Stimulated activated CD8-positive, alpha-beta memory T cell treated with anti-CD3 and anti-CD28 coated beads, Interleukin-15, amount 100 ng/mL, for 48 hours (primary cell): ENCODE measurements at regions not wholly inside any gene's neighbourhood (a gene's known extent, or its start where the extent isn't known, plus 50 kb on each side); places are given as distances from the start of the nearest gene placed in this dataset.

Source experiments
- DNase-seq, 2 donors: peaks; one replicate each; pipeline ENCODE4 v3.0.0-alpha.2; 2020; ENCODE audit warnings: low read depth in 2 of 2

- no peak for DNase-seq
Measured at GRCh38 chr12:34376133-34376799, 354.0 kb downstream of the ALG10 start.

- DNase-seq, result no peak
Measured at GRCh38 chr12:34377243-34378035, 355.1 kb downstream of the ALG10 start.

DNA sequence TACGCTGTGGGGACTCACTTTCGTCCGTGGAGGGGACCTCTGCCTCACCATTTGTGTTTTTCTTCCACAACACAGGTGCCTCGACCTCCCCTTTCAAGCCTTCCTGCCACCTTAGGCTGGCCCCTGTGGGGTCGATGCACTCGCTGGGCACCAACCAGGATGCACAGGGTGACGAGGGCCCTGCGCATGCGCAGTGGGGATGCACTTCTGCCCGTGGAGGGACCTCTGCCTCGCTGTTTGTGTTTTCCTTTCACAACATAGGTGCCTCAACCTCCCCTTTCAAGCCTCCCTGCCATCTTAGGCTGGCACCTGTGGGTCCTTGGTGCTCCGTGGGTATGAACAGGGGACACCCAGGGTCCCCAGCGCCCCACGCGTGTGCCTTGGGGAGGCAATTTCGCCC, 356.8 kb downstream of the ALG10 start:
- DNase-seq, result no peak

DNA sequence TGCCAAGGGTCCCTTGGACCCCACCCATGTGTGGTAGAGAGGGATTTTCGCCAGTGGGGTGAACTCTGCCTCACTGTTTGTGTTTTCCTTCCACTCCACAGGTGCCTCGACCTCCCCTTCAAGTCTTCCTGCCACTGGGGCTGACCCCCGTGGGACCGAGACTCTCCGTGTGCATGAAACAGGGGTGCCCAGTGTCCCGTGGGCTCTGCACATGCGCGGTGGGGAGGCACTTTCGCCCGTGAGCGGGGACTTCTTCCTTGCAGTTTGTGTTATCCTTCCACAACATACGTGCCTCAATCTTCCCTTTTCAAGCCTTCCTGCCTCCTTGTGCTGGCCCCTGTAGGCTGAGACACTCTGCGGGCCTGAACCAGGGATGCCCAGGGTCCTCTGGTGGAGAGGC, 362.4 kb downstream of the ALG10 start:
- DNase-seq, result no peak

DNA sequence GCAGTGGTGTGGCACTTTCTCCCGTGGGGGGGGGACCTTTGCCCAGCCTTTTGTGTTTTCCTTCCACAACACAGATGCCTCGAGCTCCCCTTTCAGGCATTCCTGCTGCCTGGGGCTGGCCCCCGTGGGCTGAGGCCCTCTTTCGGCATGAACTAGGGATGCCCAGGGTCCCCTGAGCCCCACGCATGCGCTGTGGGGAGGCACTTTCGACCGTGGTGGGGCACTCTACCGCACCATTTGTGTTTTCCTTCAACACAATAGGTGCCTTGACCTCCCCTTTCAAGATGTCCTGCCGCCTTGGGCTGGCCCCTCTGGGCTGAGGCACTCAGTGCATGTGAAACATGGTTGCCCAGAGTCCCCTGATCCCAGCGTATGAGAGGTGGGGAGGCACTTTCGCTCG, 363.7 kb downstream of the ALG10 start:
- no peak for DNase-seq

- DNase-seq, result no peak
Measured at GRCh38 chr12:34386621-34387255, 364.4 kb downstream of the ALG10 start.

- DNase-seq, result no peak
Measured at GRCh38 chr12:34387711-34388635, 365.7 kb downstream of the ALG10 start.

DNA sequence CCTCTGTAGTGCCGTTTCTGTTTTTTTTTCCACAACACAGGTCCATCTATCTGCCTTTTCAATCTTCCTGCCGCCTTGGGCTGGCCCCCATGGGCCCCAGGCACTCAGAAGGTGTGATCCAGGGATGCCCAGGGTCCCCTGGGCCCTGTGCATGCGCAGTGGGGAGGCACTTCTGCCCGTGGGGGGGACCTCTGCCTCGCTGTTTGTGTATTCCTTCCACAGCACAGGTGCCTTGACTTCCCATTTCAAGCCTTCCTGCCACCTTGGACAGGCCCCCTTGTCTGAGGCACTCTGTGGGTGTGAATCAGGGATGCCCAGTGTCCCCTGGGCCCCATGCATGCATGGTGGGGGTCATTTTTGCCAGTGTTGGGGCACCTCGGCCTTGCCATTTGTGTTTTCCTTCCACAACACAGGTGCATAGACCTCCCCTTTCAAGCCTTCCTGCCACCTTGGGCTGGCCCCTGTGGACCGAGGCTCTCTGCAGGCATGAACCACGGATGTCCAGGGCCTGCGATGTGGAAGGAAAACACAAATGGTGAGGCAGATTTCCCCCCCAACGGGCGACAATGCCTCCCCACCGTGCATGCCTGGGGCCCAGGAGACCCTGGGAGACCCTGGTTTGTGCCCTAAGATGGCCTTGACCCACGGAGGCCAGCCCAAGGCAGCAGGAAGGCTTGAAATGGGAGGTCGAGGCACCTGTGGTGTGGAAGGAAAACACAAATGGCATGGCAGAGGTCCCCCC, 366.5 kb downstream of the ALG10 start:
- DNase-seq, result no peak

- no peak for DNase-seq
Measured at GRCh38 chr12:34389378-34390170, 367.3 kb downstream of the ALG10 start.

- no peak for DNase-seq
Measured at GRCh38 chr12:34390171-34390841, 368.0 kb downstream of the ALG10 start.

DNA sequence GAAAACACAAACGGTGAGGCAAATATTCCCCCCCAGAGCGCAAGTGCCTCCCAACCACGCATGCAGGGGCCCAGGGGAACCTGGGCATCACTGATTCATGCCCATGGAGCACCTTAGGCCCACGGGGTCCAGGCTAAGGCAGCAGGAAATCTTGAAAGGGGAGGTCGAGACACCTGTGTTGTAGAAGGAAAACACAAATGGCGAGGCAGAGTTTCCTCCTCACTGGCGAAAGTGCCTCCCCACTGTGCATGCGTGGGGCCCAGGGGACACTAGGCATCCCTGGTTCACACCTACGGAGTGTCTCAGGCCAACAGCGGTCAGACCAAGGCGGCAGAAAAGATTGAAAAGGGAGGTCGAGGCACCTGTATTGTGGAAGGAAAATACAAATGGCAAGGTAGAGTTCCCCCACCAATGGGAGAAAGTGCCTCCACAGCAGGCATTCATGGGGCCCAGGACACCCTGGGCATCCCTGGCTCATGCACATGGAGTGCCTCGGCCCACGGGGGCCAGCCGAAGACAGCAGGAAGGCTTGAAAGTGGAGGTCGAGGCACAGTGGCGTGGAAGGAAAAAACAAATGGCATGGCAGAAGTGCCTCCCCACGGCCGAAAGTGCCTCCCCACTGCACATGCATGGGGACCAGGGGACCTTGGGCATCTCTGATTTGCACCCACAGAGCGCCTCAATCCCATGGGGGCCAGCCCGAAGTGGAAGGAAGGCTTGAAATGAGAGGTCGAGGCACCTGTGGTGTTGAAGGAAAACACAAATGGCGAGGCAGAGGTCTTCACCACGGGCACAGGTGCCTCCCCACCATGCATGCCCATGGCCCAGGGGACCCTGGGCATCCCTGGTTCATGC, 368.8 kb downstream of the ALG10 start:
- no peak for DNase-seq

DNA sequence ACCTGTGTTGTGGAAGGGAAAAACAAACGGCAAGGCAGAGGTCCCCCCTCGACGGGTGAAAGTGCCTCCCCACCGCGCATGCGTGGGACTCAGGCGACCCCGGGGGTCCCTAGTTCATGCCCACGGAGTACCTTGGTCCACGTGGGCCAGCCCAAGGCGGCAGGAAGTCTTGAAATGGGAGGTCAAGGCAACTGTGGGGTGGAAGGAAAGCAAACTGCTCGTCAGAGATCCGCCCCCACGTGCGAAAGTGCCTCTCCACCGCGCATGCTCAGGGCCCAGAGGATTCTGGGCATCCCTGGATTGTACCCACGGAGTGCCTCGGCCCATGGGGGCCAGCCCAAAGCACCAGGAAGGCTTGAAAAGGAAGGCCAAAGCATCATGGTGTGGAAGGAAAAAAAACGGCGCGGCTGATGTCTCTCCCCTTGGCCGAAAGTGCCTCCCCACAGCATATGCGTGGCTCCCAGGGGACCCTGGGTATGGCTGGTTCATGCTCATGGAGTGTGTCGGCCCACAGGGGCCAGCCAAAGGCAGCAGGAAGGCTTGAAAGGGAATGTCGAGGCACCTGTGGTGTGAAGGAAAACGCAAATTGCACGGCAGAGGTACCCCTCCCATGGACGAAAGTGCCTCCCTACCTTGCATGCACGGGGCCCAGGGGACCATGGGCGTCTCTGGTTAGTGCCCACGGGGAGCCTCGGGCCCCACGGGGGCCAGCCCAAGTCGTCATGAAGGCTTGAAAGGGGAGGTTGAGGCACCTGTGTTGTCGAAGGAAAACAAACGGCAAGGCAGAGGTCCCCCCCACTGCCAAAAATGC, 369.7 kb downstream of the ALG10 start:
- no peak for DNase-seq

DNA sequence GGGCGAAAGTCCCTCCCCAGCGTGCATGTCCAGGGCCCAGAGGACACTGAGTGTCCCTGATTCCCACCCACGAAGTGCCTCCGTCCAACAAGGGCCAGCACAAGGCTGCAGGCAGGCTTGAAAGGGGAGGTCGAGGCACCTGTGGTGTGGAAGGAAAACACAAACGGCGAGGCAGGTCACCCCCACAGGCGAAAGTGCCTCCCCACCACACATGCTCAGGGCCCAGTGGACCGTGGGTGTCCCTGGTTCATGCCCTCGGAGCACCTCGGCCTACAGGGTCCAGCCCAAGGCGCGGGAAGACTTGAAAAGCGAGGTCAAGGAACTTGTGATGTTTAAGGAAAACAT, 370.4 kb downstream of the ALG10 start:
- DNase-seq, result no peak

- no peak for DNase-seq
Measured at GRCh38 chr12:34393086-34393820, 371.0 kb downstream of the ALG10 start.

GRCh38 chr12:34393821-34394150, 371.5 kb downstream of the ALG10 start:
- no peak for DNase-seq

GRCh38 chr12:34394211-34395055, 372.1 kb downstream of the ALG10 start:
- no peak for DNase-seq
